D721Med (cell line): ENCODE measurements at regions not wholly inside any gene's neighbourhood (a gene's known extent, or its start where the extent isn't known, plus 50 kb on each side); places are given as distances from the start of the nearest gene placed in this dataset.

Experiments used
- DNase-seq: peaks from one replicate; pipeline ENCODE4 v3.0.0; 2011; ENCODE audit warnings: low spot score; ENCODE audit not compliant: insufficient read length
- FAIRE-seq: peaks from 2 replicates; lab custom pipeline; 2011; peaks lifted over from hg19 to GRCh38; lab: Jason Lieb, UNC
- TF ChIP-seq, protein P1 (sequence below): IDR thresholded peaks from 2 replicates; pipeline ENCODE4 v1.5.1; 2012; ENCODE audit warnings: mild to moderate bottlenecking, control low read depth; ENCODE audit not compliant: insufficient read depth; ENCODE audit errors: missing control alignments

DNA sequence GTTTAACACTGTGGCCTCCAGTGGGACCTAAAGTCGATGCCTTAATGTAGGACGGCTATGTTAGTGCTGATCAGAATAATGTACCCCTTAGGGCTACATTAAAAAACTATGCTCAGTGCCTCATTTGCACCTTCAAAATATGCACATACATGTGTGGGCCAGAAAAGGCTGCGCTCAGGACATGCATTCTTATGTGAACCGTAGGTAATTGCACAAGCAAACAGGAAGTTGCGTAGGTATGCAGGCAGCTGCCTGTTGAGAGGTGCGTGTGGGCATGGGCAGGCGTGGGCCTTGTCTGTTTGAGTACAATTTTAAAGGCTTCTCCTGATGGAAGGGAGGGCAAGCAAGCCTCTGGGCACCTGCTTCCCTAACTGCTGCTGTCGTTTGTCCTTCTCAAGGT, 116.2 kb upstream of the JAG1 start:
- TF ChIP-seq, protein P1, sequence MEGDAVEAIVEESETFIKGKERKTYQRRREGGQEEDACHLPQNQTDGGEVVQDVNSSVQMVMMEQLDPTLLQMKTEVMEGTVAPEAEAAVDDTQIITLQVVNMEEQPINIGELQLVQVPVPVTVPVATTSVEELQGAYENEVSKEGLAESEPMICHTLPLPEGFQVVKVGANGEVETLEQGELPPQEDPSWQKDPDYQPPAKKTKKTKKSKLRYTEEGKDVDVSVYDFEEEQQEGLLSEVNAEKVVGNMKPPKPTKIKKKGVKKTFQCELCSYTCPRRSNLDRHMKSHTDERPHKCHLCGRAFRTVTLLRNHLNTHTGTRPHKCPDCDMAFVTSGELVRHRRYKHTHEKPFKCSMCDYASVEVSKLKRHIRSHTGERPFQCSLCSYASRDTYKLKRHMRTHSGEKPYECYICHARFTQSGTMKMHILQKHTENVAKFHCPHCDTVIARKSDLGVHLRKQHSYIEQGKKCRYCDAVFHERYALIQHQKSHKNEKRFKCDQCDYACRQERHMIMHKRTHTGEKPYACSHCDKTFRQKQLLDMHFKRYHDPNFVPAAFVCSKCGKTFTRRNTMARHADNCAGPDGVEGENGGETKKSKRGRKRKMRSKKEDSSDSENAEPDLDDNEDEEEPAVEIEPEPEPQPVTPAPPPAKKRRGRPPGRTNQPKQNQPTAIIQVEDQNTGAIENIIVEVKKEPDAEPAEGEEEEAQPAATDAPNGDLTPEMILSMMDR: no peak
- FAIRE-seq: no peak
- DNase-seq: no peak

DNA sequence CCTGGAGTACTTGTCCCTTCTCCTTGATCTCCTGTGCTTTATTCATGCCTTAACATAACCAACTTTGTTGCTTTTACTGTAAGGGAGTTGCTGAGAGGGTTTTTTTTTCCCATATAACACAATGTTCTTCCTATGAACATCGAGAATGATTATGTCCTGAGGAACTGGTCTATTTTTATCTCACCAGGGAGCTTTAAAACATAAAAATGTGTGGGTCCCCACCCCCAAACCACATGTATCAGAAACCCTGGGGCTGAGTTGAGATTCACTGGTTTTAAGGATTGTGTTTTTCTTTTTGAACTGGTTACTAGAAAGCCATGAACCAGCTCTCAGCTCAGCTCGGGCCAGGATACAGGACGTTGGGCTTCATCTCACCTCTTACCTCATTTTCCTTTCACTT, 118.5 kb upstream of the JAG1 start:
- no peak for FAIRE-seq
- no peak for DNase-seq

DNA sequence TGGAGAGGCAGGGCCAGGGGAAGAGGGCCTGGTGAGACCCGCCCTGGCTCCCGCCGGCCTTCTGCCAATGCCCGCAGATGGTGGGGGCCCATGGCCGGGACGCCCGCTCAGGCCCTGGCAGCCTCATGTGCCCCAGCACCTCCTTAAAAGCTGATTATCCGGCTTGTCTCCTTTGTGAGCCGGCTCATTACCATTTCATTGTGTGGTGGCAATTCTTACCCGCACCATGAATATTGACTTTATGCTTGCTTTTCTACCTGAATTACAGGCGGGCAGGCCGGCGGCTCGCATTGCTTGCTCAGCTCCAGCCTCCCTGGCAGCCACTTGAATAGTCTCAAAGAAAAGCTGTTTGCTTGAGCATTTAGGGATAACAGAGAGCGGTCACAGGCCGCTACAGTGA, 120.0 kb upstream of the JAG1 start:
- no peak for DNase-seq
- FAIRE-seq: no peak
- TF ChIP-seq, protein P1: no peak

More for the DNA sequence above, 118.5 kb upstream of the JAG1 start:
- TF ChIP-seq, protein P1: no peak

DNA sequence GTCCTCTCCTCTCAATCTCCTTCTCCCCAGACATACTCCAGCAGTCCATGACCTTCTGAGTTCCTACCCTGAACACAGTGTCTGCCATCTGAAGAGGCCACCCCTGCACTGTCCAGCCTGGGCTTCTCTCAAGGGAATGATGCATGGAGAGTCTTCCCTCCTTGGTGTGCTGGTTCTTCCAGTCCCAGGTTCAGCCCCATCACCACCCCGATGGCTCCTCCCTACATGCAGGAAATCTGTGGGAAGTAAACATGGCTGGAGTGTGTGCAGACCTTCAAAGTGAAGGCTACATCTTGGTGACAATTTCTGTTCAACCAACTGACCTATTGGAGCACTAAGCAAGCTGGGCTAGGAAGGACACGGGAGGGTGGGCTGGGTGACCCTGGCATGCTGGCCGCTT, 121.0 kb upstream of the JAG1 start:
- DNase-seq (no peak), FAIRE-seq (no peak)
- TF ChIP-seq, protein P1: no peak

DNA sequence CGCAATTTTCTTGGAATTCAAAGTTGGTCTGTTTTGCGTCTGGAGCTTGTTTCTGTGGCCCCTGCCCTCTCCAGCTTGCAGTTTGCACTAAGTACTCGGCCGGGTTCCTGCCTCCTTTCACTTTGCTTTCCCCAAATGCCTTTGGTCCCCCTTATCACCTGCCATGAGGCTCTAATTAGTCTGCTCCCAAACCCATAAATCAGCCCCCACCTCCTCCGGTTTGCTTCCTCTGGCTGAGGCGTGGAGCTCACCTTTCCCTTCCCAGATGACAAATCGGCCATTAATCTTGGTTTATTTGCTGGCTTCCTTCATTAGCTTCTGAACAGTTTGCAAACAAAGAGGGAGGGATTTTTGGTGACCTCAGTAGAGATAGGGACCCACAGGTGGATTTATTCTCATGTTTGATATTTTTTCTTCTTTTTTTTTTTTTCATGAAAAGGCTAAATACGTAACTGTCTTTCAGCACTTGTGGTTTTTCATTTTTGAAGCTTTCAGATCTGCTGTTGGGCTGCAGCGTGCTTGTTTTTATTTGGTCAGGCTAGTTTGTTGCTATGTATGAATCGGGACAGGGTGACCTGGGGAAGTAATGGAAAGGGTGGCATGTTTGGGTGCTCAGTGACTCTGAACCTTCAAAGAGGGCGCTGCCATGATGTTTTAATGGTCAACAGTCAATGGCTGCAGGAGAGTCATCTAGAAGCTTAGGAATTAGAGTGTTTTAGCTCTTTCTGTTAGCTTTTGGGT, 121.7 kb upstream of the JAG1 start:
- TF ChIP-seq, protein P1: no peak
- DNase-seq (no peak), FAIRE-seq (no peak)

DNA sequence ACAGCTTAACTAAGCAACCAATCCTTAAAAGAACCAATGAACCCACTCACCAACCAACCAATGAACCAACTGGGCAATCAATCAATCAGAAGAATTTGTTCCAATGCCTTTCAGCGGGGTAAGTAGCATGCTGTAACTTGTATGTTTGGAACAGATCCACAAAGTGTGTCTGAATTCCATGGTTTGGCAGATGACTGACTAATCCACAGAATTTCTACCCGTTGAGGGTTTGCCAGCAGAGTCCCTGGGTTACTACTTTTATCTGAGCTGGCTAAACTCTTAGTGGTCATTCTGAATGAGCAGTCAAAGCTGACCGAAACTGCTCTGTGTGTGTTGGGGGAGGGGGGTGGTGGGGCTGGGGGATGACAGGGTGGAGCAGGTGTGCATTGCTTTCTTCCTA, 125.0 kb upstream of the JAG1 start:
- FAIRE-seq (no peak), DNase-seq (no peak)
- TF ChIP-seq, protein P1: no peak

DNA sequence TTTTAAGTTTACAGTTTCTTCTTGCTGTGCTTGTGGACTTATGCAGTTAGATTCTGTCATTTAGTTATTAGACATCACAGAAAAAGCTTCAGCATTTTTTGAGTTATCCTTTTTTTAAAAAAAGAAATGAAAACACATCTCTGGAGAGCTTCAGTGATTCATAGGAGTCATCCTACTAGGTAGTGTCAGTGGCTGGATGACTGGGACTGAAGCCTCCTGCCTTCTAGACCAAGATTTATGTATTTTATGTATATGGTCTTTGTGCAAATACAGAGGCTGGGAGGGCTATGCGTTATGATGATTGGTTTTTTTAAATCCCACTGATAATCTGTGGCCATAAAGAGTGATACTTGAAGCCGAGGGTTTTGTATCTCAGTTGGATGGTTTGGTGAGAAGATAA, 125.9 kb upstream of the JAG1 start:
- no peak for DNase-seq
- TF ChIP-seq, protein P1: no peak
- no peak for FAIRE-seq
